Esophagus muscularis mucosa (tissue), 4 donors: ENCODE measurements at regions not wholly inside any gene's neighbourhood (a gene's known extent, or its start where the extent isn't known, plus 50 kb on each side); places are given as distances from the start of the nearest gene placed in this dataset.

Experiments
- EP300 ChIP-seq: sonication (generic); formaldehyde crosslinking; IDR thresholded peaks from one replicate; pipeline ENCODE4 v1.6.1; 2017; ENCODE audit warnings: antibody characterized with exemption
- POLR2A ChIP-seq: fragments of 450-650 bp; IDR thresholded peaks from one replicate; pipeline ENCODE4 v1.6.1; 2017; ENCODE audit warnings: antibody characterized with exemption, moderate library complexity, mild to moderate bottlenecking, low read depth
- POLR2AphosphoS5 ChIP-seq, 2 donors: sonication (generic); formaldehyde crosslinking; IDR thresholded peaks; one replicate each; pipeline ENCODE4 v1.6.1; 2017; ENCODE audit warnings: antibody characterized with exemption in 2 of 2
- TF ChIP-seq, protein P1 (sequence below), 3 experiments: fragments of 200-600 bp in 2 of 3; fragments of 450-650 bp in 1 of 3; sonication (generic) in 2 of 3; IDR thresholded peaks; one replicate each; pipeline ENCODE4 v1.5.1; 2017 to 2019; ENCODE audit warnings: antibody characterized with exemption in 3 of 3, mild to moderate bottlenecking in 2 of 3, moderate library complexity in 1 of 3

DNA sequence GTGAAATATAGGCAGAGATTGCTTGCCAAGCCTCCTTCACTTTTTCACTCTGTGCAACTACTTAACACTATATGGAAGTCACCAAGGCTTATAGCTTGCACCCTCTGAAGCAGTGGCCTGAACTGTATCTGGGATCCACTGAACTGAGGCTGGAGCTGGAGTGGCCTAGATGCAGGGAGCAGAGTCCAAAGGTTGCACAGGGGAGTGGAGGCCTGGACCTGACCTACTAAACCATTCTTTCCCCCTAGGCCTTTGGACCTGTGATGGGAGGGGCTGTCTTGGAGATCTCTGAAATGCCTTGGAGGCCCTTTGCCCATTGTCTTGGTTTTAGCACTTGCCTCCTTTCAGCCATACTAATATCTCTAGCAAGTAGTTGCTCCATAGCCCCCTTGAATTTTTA lies 57.5 kb downstream of the P2RY1 start:
- TF ChIP-seq, protein P1, sequence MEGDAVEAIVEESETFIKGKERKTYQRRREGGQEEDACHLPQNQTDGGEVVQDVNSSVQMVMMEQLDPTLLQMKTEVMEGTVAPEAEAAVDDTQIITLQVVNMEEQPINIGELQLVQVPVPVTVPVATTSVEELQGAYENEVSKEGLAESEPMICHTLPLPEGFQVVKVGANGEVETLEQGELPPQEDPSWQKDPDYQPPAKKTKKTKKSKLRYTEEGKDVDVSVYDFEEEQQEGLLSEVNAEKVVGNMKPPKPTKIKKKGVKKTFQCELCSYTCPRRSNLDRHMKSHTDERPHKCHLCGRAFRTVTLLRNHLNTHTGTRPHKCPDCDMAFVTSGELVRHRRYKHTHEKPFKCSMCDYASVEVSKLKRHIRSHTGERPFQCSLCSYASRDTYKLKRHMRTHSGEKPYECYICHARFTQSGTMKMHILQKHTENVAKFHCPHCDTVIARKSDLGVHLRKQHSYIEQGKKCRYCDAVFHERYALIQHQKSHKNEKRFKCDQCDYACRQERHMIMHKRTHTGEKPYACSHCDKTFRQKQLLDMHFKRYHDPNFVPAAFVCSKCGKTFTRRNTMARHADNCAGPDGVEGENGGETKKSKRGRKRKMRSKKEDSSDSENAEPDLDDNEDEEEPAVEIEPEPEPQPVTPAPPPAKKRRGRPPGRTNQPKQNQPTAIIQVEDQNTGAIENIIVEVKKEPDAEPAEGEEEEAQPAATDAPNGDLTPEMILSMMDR (IDR thresholded peaks at IDR 0.05), result no peak
- no peak for TF ChIP-seq POLR2AphosphoS5 (IDR thresholded peaks at IDR 0.05)
- TF ChIP-seq POLR2A, result no peak
- TF ChIP-seq EP300, result no peak
